Cerebellar cortex (tissue), 1 donor: ENCODE measurements at regions not wholly inside any gene's neighbourhood (a gene's known extent, or its start where the extent isn't known, plus 50 kb on each side); places are given as distances from the start of the nearest gene placed in this dataset.
"Not testable (repeated sequence)": the region's sequence is repeated elsewhere in the genome, so short reads cannot be mapped to it uniquely, and the experiment has no call there.

Experiments used
- DNase-seq: peaks from one replicate; pipeline ENCODE4 v3.0.0-alpha.2; 2015; ENCODE audit warnings: low spot score

GRCh38 chr18:41899535-41899934, 55.5 kb upstream of the PIK3C3 start:
- DNase-seq = no peak

- no peak for DNase-seq
Observed at GRCh38 chr18:41893432-41893831, 61.6 kb upstream of the PIK3C3 start.

DNA sequence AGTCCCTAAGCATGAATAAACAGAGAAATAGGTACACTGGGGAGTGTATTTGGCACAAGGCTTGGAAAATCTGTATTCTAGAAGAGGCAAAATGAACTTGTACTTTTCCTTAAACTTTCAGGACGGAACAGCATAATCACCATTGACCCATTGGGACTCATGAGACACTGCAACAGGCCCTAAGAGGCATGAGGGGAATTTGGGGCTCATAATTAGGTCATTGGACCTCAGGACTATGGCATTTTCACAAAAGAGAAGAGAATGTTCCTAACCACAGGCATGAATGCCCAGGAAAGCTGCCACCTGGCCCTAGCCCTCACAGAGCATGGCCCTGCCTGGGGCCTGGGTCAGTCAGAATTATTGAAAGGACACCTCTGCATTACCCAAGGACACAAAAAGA, 67.9 kb upstream of the PIK3C3 start:
- no peak for DNase-seq

GRCh38 chr18:41886126-41886807, 68.8 kb upstream of the PIK3C3 start:
- DNase-seq = no peak

DNA sequence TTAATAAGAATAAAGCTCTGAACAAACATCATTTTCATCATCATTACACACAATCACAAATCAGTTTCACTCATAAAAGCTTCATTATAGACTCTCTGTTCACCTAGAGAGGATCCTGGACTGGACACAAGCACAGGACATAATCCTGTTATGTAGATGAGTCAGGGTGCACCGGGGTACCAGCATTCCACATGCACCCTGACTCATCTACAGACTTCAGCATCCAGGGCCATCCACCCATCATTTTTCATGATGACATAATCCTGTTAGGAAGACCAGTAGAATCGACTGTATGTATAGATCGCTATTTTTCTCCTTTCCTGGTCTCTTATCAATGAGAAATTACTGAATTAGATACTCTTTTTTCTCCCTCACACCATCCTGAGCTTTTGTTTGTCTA, 73.7 kb upstream of the PIK3C3 start:
- DNase-seq = no peak

DNA sequence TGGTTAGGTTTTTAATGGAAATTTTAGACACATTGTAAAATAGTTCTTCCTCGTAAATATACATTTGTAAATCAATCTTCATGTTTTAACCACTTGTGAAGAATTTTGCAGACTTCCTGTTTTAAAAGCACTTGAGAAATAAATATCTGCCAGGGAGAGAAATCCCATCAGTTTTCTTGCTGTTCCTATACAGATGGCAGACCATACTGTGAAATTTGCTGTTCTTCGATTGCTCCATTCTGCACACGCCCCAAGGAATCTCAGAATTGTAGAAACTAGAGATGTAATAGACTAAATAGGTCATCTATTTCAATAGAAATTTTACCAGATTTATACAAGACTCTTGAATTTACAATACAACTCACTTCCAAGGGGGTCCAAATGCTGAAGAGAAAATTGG, 75.8 kb upstream of the PIK3C3 start:
- DNase-seq = no peak

GRCh38 chr18:41875094-41875780, 79.8 kb upstream of the PIK3C3 start:
- DNase-seq = no peak

- DNase-seq = no peak
Observed at GRCh38 chr18:41873730-41874129, 81.3 kb upstream of the PIK3C3 start.

GRCh38 chr18:41872206-41872605, 82.8 kb upstream of the PIK3C3 start:
- no peak for DNase-seq

- DNase-seq = no peak
Observed at GRCh38 chr18:41871229-41872000, 83.6 kb upstream of the PIK3C3 start.

DNA sequence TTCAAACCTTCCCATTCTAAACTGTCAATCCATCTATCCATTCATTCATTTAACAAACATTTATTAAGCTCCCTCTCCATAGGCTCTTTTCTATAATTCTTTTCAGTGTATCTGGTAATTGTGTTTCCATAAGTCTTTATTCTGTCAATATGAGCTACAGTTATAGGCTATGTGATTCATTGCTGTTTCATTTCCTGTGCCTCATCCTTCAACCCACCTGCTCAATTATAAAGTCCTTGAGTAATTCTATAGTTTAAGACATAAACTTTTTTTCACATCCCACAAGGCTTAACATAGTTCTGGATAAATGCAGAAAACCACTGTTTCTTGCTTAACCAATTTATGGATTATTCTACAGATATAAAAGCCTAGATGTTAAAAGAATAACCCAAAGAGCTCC, 84.2 kb upstream of the PIK3C3 start:
- DNase-seq = no peak

DNA sequence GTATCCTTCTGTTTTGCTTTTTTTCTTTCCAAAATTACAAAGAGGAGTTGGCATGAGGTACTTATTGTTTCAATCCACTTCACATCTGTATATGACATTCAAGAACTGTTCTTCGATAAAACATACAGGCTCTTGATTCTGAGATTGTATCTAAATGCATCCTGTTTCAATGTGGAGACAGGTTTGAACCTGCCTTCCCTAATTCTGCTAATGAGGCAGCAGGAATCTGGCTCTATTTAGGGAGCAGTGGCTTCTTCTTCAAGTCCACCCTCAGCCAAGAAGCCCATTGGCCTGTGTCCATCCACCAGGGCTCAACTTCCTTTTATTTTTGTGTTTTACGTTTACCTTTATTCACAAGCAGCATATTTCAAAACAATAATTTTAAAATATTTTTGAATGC, 84.8 kb upstream of the PIK3C3 start:
- no peak for DNase-seq

DNA sequence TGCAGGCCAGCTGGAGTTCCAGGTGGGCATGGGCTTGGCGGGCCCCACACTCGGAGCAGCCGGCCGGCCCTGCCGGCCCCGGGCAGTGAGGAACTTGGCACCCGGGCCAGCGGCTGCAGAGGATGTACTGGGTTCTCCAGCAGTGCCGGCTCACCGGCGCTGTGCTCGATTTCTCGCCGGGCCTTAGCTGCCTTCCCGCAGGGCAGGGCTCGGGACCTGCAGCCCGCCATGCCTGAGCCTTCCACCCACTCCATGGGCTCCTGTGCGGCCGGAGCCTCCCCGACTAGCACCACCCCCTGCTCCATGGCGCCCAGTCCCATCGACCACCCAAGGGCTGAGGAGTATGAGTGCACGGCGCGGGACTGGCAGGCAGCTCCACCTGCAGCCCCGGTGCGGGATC, 89.2 kb upstream of the PIK3C3 start:
- DNase-seq = not testable (repeated sequence)

GRCh38 chr18:41864216-41864615, 90.8 kb upstream of the PIK3C3 start:
- no peak for DNase-seq

- no peak for DNase-seq
Observed at GRCh38 chr18:41862921-41863320, 92.1 kb upstream of the PIK3C3 start.

- no peak for DNase-seq
Observed at GRCh38 chr18:41860987-41861386, 94.0 kb upstream of the PIK3C3 start.

- DNase-seq = no peak
Observed at GRCh38 chr18:41858761-41859555, 96.1 kb upstream of the PIK3C3 start.

- DNase-seq = no peak
Observed at GRCh38 chr18:41853280-41853679, 101.8 kb upstream of the PIK3C3 start.

DNA sequence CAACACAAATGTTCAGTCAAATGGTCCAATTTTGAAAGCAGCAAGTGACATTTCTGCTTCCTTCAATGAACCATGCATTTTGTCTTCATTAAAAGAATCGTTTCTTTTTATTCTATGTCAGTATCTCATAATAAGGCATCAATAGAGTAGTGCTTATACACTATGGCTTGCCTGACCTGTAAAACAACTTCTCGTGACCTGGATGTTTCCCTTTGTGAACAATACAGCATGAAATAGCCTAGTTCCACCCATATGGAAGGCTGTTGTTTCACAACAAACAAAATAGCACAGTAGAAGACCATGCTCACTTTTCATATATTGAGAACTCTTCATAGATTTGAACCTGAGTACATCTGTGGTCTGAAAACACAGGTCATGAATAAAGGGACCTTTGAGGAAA, 104.3 kb upstream of the PIK3C3 start:
- DNase-seq = no peak

DNA sequence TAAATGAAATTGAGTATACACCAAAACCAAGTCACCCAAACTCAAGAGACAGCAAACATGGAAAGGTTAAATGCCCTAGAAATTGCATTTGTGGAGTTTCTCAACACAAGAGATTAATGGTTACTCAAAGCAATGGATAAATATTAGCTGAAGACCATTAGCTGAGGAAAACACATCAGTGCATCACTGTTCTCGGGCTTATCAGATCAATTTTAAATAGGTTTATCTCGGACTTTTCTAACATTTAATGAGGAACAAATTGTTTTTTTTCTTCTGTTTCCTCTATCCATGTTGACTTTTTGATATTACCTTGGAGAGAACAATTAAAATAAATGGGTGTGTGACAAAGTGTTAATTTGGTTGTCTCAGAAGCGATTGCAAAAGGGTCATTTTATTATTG, 105.4 kb upstream of the PIK3C3 start:
- no peak for DNase-seq

GRCh38 chr18:41845563-41845962, 109.5 kb upstream of the PIK3C3 start:
- DNase-seq = no peak

DNA sequence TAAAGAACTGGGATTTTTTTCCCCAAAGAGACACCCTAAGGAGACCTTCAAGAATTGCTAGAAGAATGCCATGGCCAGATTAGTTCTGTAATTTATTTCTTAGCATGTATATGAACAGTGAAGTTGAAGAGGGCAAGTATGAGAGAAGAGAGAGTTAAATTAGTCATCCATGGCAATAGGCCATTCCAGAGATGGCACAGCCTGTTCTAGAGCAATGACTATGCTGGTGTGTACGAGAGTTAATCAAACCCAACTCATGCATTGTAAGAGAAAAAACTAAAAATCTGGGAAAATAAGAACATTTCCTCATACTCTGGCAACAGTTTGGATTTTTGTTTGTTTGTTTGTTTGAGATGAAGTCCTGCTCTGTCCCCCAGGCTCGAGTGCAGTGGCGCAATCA, 112.1 kb upstream of the PIK3C3 start:
- no peak for DNase-seq
